ENCODE measurements at regions not wholly inside any gene's neighbourhood (a gene's known extent, or its start where the extent isn't known, plus 50 kb on each side); places are given as distances from the start of the nearest gene placed in this dataset.

- TF ChIP-seq CTCF (IDR thresholded peaks at IDR 0.05; ENCODE audit: low read depth, low read length, missing control alignments) = no peak
- Histone ChIP-seq H3K4me3 (ENCODE audit: low read depth, low read length) (no peak overlapping the region), H3K27me3 (replicated peaks) (peaks cover 25% of the 10 kb centered on the region), H3K27ac (no peak overlapping the region), H3K36me3 (replicated peaks) (no peaks in the 10 kb centered on the region)
- in situ Hi-C loops (cut with HindIII; ENCODE audit: low pct_ligation_motif_present, low sequenced_read_pairs) = no loop called here
- DNase-seq = no peak
Observed at GRCh38 chr3:127419641-127420553, 132.1 kb upstream of the PRR20G start.

GRCh38 chr3:127419182-127419581 is 131.3 kb upstream of the PRR20G start:
- no peak overlapping the region for H3K27ac ChIP-seq
- no peak for DNase-seq

GRCh38 chr3:127418560-127419147 is 130.8 kb upstream of the PRR20G start:
- in situ Hi-C loops (cut with HindIII; ENCODE audit: low pct_ligation_motif_present, low sequenced_read_pairs) = no loop called here
- Histone ChIP-seq H3K4me3 (ENCODE audit: low read depth, low read length) (no peak overlapping the region), H3K36me3 (replicated peaks) (no peaks in the 10 kb centered on the region), H3K27ac (no peak overlapping the region), H3K27me3 (replicated peaks) (peaks cover 23% of the 10 kb centered on the region)
- TF ChIP-seq CTCF (IDR thresholded peaks at IDR 0.05; ENCODE audit: low read depth, low read length, missing control alignments) = no peak
- DNase-seq = no peak

More at GRCh38 chr3:127419182-127419581, 131.3 kb upstream of the PRR20G start:
- in situ Hi-C loops (cut with HindIII; ENCODE audit: low pct_ligation_motif_present, low sequenced_read_pairs) = no loop called here
- Histone ChIP-seq H3K27me3 (replicated peaks) (peaks cover 23% of the 10 kb centered on the region), H3K4me3 (ENCODE audit: low read depth, low read length) (no peak overlapping the region), H3K36me3 (replicated peaks) (no peaks in the 10 kb centered on the region)
- no peak for TF ChIP-seq CTCF (IDR thresholded peaks at IDR 0.05; ENCODE audit: low read depth, low read length, missing control alignments)

GRCh38 chr3:127417709-127418559 is 130.1 kb upstream of the PRR20G start:
- Histone ChIP-seq H3K4me3 (ENCODE audit: low read depth, low read length) (no peak overlapping the region), H3K27ac (no peak overlapping the region), H3K27me3 (replicated peaks) (peaks cover 19% of the 10 kb centered on the region), H3K36me3 (replicated peaks) (no peaks in the 10 kb centered on the region)
- no peak for DNase-seq
- in situ Hi-C loops (cut with HindIII; ENCODE audit: low pct_ligation_motif_present, low sequenced_read_pairs) = no loop called here
- no peak for TF ChIP-seq CTCF (IDR thresholded peaks at IDR 0.05; ENCODE audit: low read depth, low read length, missing control alignments)

- H3K36me3 ChIP-seq (replicated peaks) = no peaks in the 10 kb centered on the region
- TF ChIP-seq CTCF (IDR thresholded peaks at IDR 0.05; ENCODE audit: low read depth, low read length, missing control alignments) = no peak
- in situ Hi-C loops (cut with HindIII; ENCODE audit: low pct_ligation_motif_present, low sequenced_read_pairs) = no loop called here
- DNase-seq = no peak
- H3K4me3 ChIP-seq (ENCODE audit: low read depth, low read length) = no peak overlapping the region
- H3K27me3 ChIP-seq (replicated peaks) = peaks cover 5% of the 10 kb centered on the region
- no peak overlapping the region for H3K27ac ChIP-seq
Observed at GRCh38 chr3:127413871-127414270, 126.0 kb upstream of the PRR20G start.
